ENCODE measurements at regions not wholly inside any gene's neighbourhood (a gene's known extent, or its start where the extent isn't known, plus 50 kb on each side); places are given as distances from the start of the nearest gene placed in this dataset.

DNA sequence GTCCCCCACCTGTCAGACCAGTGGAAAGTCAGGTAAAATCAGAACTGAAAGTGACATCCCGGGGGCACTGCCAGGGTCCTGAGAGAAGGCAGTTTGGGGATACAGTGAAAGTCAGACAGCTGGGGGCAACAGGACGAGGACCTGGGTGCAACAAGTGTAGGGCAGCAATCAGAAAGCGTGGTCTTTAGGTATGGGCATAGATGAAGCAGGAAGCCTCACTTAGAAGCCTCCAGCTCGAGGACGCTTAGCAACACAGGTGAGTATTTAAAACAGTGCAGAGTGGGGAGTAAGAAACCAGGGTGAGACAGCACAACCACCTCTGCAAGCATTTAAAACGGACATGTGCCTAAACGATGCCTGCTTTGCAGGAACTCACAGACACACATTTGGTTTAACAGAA is 64.6 kb upstream of the POU2AF1 start:
- no peak for TF ChIP-seq EP300 (IDR thresholded peaks at IDR 0.05)
- TF ChIP-seq, protein P1, sequence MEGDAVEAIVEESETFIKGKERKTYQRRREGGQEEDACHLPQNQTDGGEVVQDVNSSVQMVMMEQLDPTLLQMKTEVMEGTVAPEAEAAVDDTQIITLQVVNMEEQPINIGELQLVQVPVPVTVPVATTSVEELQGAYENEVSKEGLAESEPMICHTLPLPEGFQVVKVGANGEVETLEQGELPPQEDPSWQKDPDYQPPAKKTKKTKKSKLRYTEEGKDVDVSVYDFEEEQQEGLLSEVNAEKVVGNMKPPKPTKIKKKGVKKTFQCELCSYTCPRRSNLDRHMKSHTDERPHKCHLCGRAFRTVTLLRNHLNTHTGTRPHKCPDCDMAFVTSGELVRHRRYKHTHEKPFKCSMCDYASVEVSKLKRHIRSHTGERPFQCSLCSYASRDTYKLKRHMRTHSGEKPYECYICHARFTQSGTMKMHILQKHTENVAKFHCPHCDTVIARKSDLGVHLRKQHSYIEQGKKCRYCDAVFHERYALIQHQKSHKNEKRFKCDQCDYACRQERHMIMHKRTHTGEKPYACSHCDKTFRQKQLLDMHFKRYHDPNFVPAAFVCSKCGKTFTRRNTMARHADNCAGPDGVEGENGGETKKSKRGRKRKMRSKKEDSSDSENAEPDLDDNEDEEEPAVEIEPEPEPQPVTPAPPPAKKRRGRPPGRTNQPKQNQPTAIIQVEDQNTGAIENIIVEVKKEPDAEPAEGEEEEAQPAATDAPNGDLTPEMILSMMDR (IDR thresholded peaks at IDR 0.05), result no peak
